Neural crest cell (in vitro differentiated cells): ENCODE measurements at regions not wholly inside any gene's neighbourhood (a gene's known extent, or its start where the extent isn't known, plus 50 kb on each side); places are given as distances from the start of the nearest gene placed in this dataset.
A peak's percentile ranks its signal among the peaks of the same experiment; 100 is the strongest.
"Not testable (repeated sequence)": the region's sequence is repeated elsewhere in the genome, so short reads cannot be mapped to it uniquely, and the experiment has no call there.

Experiments used
- DNase-seq: peaks from one replicate; pipeline ENCODE4 v3.0.0; 2021; ENCODE audit warnings: low read depth, mixed read lengths, low spot score
- H3K27ac Mint-ChIP-seq: one replicate; pipeline ENCODE4 v1.8.0; 2021; ENCODE audit warnings: mild to moderate bottlenecking, mixed read lengths; ENCODE audit not compliant: unreplicated experiment
- H3K27me3 Mint-ChIP-seq: 2 replicates; pipeline ENCODE4 v1.8.0; 2021; ENCODE audit warnings: low read depth, mild to moderate bottlenecking, mixed read lengths
- H3K36me3 Mint-ChIP-seq: 2 replicates; pipeline ENCODE4 v1.8.0; 2021; ENCODE audit warnings: low read depth, mild to moderate bottlenecking, mixed read lengths
- H3K4me1 Mint-ChIP-seq: 2 replicates; pipeline ENCODE4 v1.8.0; 2021; ENCODE audit warnings: mixed read lengths
- H3K4me3 Mint-ChIP-seq: one replicate; pipeline ENCODE4 v1.8.0; 2021; ENCODE audit warnings: mild to moderate bottlenecking, mixed read lengths
- H3K9me3 Mint-ChIP-seq: 2 replicates; pipeline ENCODE4 v1.8.0; 2021; ENCODE audit warnings: mixed read lengths
- TF ChIP-seq, protein P1 (sequence below): fragments of 200-600 bp; sonication (generic); conservative IDR thresholded peaks from 2 replicates; pipeline ENCODE4 v1.5.0; 2021; ENCODE audit warnings: antibody characterized with exemption, mild to moderate bottlenecking

DNA sequence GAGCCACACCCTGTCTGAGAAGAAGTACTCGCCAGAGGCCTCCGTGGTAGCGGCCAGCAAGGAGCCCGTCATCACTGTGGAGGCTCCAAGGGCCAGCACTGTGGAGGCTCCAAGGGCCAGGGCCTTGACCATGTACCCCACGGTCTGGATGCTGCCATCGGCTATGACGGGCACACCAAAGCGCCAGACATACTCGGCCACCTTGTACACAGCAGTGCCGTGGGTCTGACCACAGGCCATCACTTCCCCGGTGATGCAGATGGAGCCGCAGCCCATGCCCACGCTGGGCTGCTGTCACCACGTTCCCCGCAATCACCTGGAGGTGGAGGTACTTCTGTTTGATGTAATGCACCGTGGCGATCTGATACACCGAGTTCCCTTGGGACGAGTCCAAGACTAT lies 377.7 kb upstream of the MAOA start:
- H3K27ac Mint-ChIP-seq = no peak overlapping the region
- no peak for DNase-seq
- H3K36me3 Mint-ChIP-seq = peaks cover 2% of the 10 kb centered on the region
- no peaks in the 10 kb centered on the region for H3K27me3 Mint-ChIP-seq
- no peak overlapping the region for H3K4me3 Mint-ChIP-seq
- peaks cover 22% of the 10 kb centered on the region for H3K9me3 Mint-ChIP-seq
- no peaks in the 10 kb centered on the region for H3K4me1 Mint-ChIP-seq
- TF ChIP-seq, protein P1, sequence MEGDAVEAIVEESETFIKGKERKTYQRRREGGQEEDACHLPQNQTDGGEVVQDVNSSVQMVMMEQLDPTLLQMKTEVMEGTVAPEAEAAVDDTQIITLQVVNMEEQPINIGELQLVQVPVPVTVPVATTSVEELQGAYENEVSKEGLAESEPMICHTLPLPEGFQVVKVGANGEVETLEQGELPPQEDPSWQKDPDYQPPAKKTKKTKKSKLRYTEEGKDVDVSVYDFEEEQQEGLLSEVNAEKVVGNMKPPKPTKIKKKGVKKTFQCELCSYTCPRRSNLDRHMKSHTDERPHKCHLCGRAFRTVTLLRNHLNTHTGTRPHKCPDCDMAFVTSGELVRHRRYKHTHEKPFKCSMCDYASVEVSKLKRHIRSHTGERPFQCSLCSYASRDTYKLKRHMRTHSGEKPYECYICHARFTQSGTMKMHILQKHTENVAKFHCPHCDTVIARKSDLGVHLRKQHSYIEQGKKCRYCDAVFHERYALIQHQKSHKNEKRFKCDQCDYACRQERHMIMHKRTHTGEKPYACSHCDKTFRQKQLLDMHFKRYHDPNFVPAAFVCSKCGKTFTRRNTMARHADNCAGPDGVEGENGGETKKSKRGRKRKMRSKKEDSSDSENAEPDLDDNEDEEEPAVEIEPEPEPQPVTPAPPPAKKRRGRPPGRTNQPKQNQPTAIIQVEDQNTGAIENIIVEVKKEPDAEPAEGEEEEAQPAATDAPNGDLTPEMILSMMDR = no peak

DNA sequence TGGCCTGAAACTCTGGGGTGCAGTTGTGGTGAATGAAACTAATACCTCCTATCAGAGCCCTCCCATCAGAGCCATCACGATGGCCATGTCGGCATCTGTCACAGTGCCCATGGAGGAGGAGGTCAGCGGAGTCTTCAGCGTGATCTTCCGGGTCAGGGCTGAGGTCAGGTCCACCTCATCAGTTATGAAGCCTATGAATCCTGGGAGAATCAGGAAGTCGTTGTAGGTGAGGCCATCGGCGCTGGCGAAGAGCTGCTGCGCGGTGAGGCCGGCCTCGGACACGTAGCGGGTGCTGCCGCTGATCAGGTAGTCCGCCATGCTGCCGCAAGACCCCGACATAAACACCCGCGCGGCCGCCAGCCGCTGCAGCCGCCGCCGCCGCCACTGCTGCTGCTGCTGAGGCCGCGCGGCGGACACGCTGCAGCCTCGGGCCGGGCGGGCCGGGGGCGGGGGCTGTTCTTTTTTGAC lies 376.7 kb upstream of the MAOA start:
- no peaks in the 10 kb centered on the region for H3K27me3 Mint-ChIP-seq
- peaks cover 22% of the 10 kb centered on the region for H3K9me3 Mint-ChIP-seq
- H3K36me3 Mint-ChIP-seq = peaks cover 2% of the 10 kb centered on the region
- TF ChIP-seq, protein P1 = no peak
- H3K4me1 Mint-ChIP-seq = no peaks in the 10 kb centered on the region
- H3K27ac Mint-ChIP-seq = no peak overlapping the region
- no peak overlapping the region for H3K4me3 Mint-ChIP-seq
- no peak for DNase-seq

DNA sequence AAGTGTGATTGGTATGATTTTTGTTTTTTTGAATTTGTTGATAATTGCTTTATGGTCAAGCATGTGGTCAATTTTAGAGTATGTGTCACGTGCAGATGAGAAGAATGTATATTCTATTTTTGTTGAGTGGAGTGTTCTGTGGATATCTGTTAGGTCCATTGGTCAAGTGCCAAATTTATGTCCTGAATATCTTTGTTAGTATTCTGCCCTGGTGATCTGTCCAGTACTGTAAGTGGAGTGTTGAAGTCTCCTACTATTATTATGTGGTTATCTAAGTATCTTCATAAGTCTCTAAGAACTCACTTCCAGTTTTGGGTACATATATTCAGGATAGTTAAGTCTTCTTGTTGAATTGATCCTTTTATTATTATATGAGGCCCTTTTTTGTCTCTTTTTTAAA lies 372.9 kb upstream of the MAOA start:
- no peak for DNase-seq

DNA sequence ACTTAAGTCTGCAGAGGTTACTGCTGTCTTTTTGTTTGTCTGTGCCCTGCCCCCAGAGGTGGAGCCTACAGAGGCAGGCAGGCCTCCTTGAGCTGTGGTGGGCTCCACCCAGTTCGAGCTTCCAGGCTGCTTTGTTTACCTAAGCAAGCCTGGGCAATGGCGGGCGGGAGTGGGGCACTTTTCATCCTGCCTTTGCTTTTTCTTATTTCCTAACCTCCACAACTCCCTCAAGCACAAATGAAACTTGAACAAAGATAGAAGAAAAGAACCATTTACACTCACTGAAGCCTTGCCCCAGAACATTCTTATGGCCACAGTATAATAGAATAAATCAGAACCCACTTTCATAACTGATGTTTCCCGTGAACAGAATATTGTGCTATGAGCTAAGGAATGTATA lies 344.5 kb upstream of the MAOA start:
- H3K36me3 Mint-ChIP-seq, H3K4me1 Mint-ChIP-seq, H3K27ac Mint-ChIP-seq, H3K27me3 Mint-ChIP-seq, H3K9me3 Mint-ChIP-seq, DNase-seq: not testable (repeated sequence)
- H3K4me3 Mint-ChIP-seq = peak overlapping the region; percentile 45

More for the DNA sequence above, 372.9 kb upstream of the MAOA start:
- Mint-ChIP-seq H3K4me3 (no peak overlapping the region), H3K27ac (no peak overlapping the region), H3K36me3 (peaks cover 2% of the 10 kb centered on the region), H3K27me3 (no peaks in the 10 kb centered on the region), H3K4me1 (no peaks in the 10 kb centered on the region), H3K9me3 (peaks cover 13% of the 10 kb centered on the region)
- TF ChIP-seq, protein P1 = no peak

DNA sequence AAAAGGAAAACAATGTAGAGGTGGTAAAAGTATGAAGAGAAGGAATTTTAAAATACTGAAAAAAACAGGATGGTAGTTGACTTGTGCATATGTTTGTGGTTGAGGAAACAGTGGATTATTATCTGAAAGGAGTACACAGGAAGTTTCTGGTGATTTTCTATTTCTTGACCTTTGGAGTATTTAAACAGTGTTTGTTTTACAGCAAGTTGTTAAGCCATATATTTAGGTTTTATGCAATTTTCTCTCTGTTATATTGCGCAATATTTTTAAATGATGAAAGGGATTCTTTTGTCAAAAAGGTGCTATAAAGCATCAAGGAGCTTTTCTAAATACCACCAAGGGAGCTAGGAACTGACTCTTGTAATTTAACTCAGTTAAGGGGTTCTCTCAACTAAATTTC lies 343.1 kb upstream of the MAOA start:
- H3K27me3 Mint-ChIP-seq = no peaks in the 10 kb centered on the region
- no peak for DNase-seq
- peaks cover 9% of the 10 kb centered on the region for H3K4me1 Mint-ChIP-seq
- TF ChIP-seq, protein P1 = no peak
- no peaks in the 10 kb centered on the region for H3K9me3 Mint-ChIP-seq
- no peak overlapping the region for H3K27ac Mint-ChIP-seq
- no peaks in the 10 kb centered on the region for H3K36me3 Mint-ChIP-seq
- H3K4me3 Mint-ChIP-seq = no peak overlapping the region

DNA sequence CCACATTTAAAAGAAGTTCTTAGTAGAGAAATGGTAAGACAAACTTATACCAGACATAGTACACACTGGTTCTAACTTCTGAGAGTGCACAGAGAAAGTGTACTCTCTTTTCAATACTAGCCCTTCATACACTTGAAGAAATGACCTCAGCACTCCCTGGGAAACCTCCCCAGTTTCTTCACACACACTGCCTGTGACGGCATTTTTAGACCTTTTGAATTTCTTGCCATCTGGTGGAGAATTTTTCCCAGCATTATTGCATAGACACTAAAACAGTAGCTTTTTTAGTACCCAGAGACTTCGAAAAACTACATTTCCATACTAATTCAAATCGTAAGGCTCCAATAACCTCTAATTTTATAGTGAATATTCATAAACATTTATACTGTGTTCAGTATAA lies 341.6 kb upstream of the MAOA start:
- Mint-ChIP-seq H3K27me3 (no peaks in the 10 kb centered on the region), H3K36me3 (no peaks in the 10 kb centered on the region), H3K4me3 (no peak overlapping the region), H3K9me3 (no peaks in the 10 kb centered on the region), H3K4me1 (peaks cover 9% of the 10 kb centered on the region), H3K27ac (no peak overlapping the region)
- no peak for DNase-seq
- TF ChIP-seq, protein P1 = no peak
